ENCODE measurements at regions not wholly inside any gene's neighbourhood (a gene's known extent, or its start where the extent isn't known, plus 50 kb on each side); places are given as distances from the start of the nearest gene placed in this dataset.
"Not testable (repeated sequence)": the region's sequence is repeated elsewhere in the genome, so short reads cannot be mapped to it uniquely, and the experiment has no call there.

GRCh38 chr18:52242711-52243110, 97.3 kb upstream of the DCC start:
- ChIA-PET CTCF (ENCODE audit: partially characterized antibody) (no interaction called here), POLR2A (ENCODE audit: partially characterized antibody) (no interaction called here)
- Histone ChIP-seq H3K4me3 (ENCODE audit: low read length in 2 of 2) (no peak overlapping the region), H3K36me3 (ENCODE audit: insufficient read depth, low read length) (no peaks in the 10 kb centered on the region), H3K27me3 (ENCODE audit: insufficient read depth, low read length) (no peaks in the 10 kb centered on the region), H3K9me3 (ENCODE audit: control insufficient read depth in 1 of 2, low read length in 2 of 2) (no peaks in the 10 kb centered on the region), H3K27ac (ENCODE audit: low read depth, low read length) (no peak overlapping the region), H3K4me1 (ENCODE audit: insufficient read depth, low read length) (no peaks in the 10 kb centered on the region)
- Mint-ChIP-seq H3K4me3 (no peak overlapping the region), H3K27ac (no peak overlapping the region), H3K27me3 (no peaks in the 10 kb centered on the region), H3K9me3 (peaks cover 1 to 15% (median 4%) of the 10 kb centered on the region in 8 donors), H3K4me1 (no peaks in the 10 kb centered on the region), H3K36me3 (no peaks in the 10 kb centered on the region)
- intact Hi-C loops (cut with micrococcal nuclease): no loop called here
- DNase-seq: no peak

- no peak for DNase-seq
- no peak overlapping the region for H3K4me3 Mint-ChIP-seq
- H3K9me3 Mint-ChIP-seq: peaks cover 1 to 17% (median 4%) of the 10 kb centered on the region in 8 donors
- no peaks in the 10 kb centered on the region for H3K27me3 ChIP-seq (ENCODE audit: insufficient read depth, low read length)
- no peaks in the 10 kb centered on the region for H3K4me1 Mint-ChIP-seq
- H3K36me3 ChIP-seq (ENCODE audit: insufficient read depth, low read length): no peaks in the 10 kb centered on the region
- no peak overlapping the region for H3K27ac ChIP-seq (ENCODE audit: low read depth, low read length)
- H3K36me3 Mint-ChIP-seq: no peaks in the 10 kb centered on the region
- no peaks in the 10 kb centered on the region for H3K9me3 ChIP-seq (ENCODE audit: control insufficient read depth in 1 of 2, low read length in 2 of 2)
- CTCF ChIA-PET (ENCODE audit: partially characterized antibody): no interaction called here
- H3K27ac Mint-ChIP-seq: no peak overlapping the region
- no peaks in the 10 kb centered on the region for H3K27me3 Mint-ChIP-seq
- no peak overlapping the region for H3K4me3 ChIP-seq (ENCODE audit: low read length in 2 of 2)
- POLR2A ChIA-PET (ENCODE audit: partially characterized antibody): no interaction called here
- intact Hi-C loops (cut with micrococcal nuclease): no loop called here
- no peaks in the 10 kb centered on the region for H3K4me1 ChIP-seq (ENCODE audit: insufficient read depth, low read length)
Observed at GRCh38 chr18:52244658-52245057, 95.3 kb upstream of the DCC start.

GRCh38 chr18:52254367-52254766, 85.6 kb upstream of the DCC start:
- H3K4me1 ChIP-seq (ENCODE audit: insufficient read depth, low read length): no peaks in the 10 kb centered on the region
- Mint-ChIP-seq H3K4me3 (no peak overlapping the region), H3K27me3 (no peaks in the 10 kb centered on the region), H3K4me1 (no peaks in the 10 kb centered on the region), H3K27ac (no peak overlapping the region), H3K36me3 (no peaks in the 10 kb centered on the region), H3K9me3 (peaks cover 0 to 4% (median under 1%) of the 10 kb centered on the region in 8 donors)
- H3K4me3 ChIP-seq (ENCODE audit: low read length in 2 of 2): no peak overlapping the region
- H3K36me3 ChIP-seq (ENCODE audit: insufficient read depth, low read length): no peaks in the 10 kb centered on the region
- POLR2A ChIA-PET (ENCODE audit: partially characterized antibody): no interaction called here
- DNase-seq: no peak
- no peak overlapping the region for H3K27ac ChIP-seq (ENCODE audit: low read depth, low read length)
- intact Hi-C loops (cut with micrococcal nuclease): no loop called here
- CTCF ChIA-PET (ENCODE audit: partially characterized antibody): no interaction called here
- no peaks in the 10 kb centered on the region for H3K9me3 ChIP-seq (ENCODE audit: control insufficient read depth in 1 of 2, low read length in 2 of 2)
- H3K27me3 ChIP-seq (ENCODE audit: insufficient read depth, low read length): no peaks in the 10 kb centered on the region

GRCh38 chr18:52257417-52257816, 82.6 kb upstream of the DCC start:
- H3K36me3 ChIP-seq (ENCODE audit: insufficient read depth, low read length); H3K27ac Mint-ChIP-seq; H3K36me3 Mint-ChIP-seq; intact Hi-C loops (cut with micrococcal nuclease); H3K4me1 Mint-ChIP-seq; H3K4me3 Mint-ChIP-seq; H3K27me3 ChIP-seq (ENCODE audit: insufficient read depth, low read length); H3K9me3 Mint-ChIP-seq; H3K27me3 Mint-ChIP-seq; POLR2A ChIA-PET (ENCODE audit: partially characterized antibody); DNase-seq; H3K4me3 ChIP-seq (ENCODE audit: low read length in 2 of 2); H3K4me1 ChIP-seq (ENCODE audit: insufficient read depth, low read length); CTCF ChIA-PET (ENCODE audit: partially characterized antibody); H3K27ac ChIP-seq (ENCODE audit: low read depth, low read length); H3K9me3 ChIP-seq (ENCODE audit: control insufficient read depth in 1 of 2, low read length in 2 of 2): not testable (repeated sequence)

GRCh38 chr18:52275817-52276216, 64.2 kb upstream of the DCC start:
- no peaks in the 10 kb centered on the region for H3K4me1 Mint-ChIP-seq
- H3K27me3 Mint-ChIP-seq: no peaks in the 10 kb centered on the region
- CTCF ChIA-PET (ENCODE audit: partially characterized antibody): no interaction called here
- POLR2A ChIA-PET (ENCODE audit: partially characterized antibody): no interaction called here
- Histone ChIP-seq H3K4me1 (ENCODE audit: insufficient read depth, low read length) (no peaks in the 10 kb centered on the region), H3K27me3 (ENCODE audit: insufficient read depth, low read length) (no peaks in the 10 kb centered on the region), H3K9me3 (ENCODE audit: control insufficient read depth in 1 of 2, low read length in 2 of 2) (no peaks in the 10 kb centered on the region), H3K36me3 (ENCODE audit: insufficient read depth, low read length) (no peaks in the 10 kb centered on the region), H3K27ac (ENCODE audit: low read depth, low read length) (no peak overlapping the region), H3K4me3 (ENCODE audit: low read length in 2 of 2) (no peak overlapping the region)
- H3K9me3 Mint-ChIP-seq: peaks cover 0 to 5% (median under 1%) of the 10 kb centered on the region in 8 donors
- no peaks in the 10 kb centered on the region for H3K36me3 Mint-ChIP-seq
- intact Hi-C loops (cut with micrococcal nuclease): no loop called here
- H3K27ac Mint-ChIP-seq: no peak overlapping the region
- H3K4me3 Mint-ChIP-seq: no peak overlapping the region
- no peak for DNase-seq

GRCh38 chr18:52277785-52278184, 62.2 kb upstream of the DCC start:
- DNase-seq: no peak
- peaks cover 0 to 5% (median 0%) of the 10 kb centered on the region in 8 donors for H3K9me3 Mint-ChIP-seq
- Histone ChIP-seq H3K27me3 (ENCODE audit: insufficient read depth, low read length) (no peaks in the 10 kb centered on the region), H3K4me1 (ENCODE audit: insufficient read depth, low read length) (no peaks in the 10 kb centered on the region), H3K4me3 (ENCODE audit: low read length in 2 of 2) (no peak overlapping the region), H3K27ac (ENCODE audit: low read depth, low read length) (no peak overlapping the region), H3K9me3 (ENCODE audit: control insufficient read depth in 1 of 2, low read length in 2 of 2) (no peaks in the 10 kb centered on the region), H3K36me3 (ENCODE audit: insufficient read depth, low read length) (no peaks in the 10 kb centered on the region)
- ChIA-PET CTCF (ENCODE audit: partially characterized antibody) (no interaction called here), POLR2A (ENCODE audit: partially characterized antibody) (no interaction called here)
- no peak overlapping the region for H3K4me3 Mint-ChIP-seq
- H3K27me3 Mint-ChIP-seq: no peaks in the 10 kb centered on the region
- H3K36me3 Mint-ChIP-seq: no peaks in the 10 kb centered on the region
- intact Hi-C loops (cut with micrococcal nuclease): no loop called here
- no peak overlapping the region for H3K27ac Mint-ChIP-seq
- H3K4me1 Mint-ChIP-seq: no peaks in the 10 kb centered on the region

- Histone ChIP-seq H3K27ac (ENCODE audit: low read depth, low read length) (no peak overlapping the region), H3K27me3 (ENCODE audit: insufficient read depth, low read length) (no peaks in the 10 kb centered on the region), H3K9me3 (ENCODE audit: control insufficient read depth in 1 of 2, low read length in 2 of 2) (no peaks in the 10 kb centered on the region), H3K36me3 (ENCODE audit: insufficient read depth, low read length) (no peaks in the 10 kb centered on the region), H3K4me1 (ENCODE audit: insufficient read depth, low read length) (no peaks in the 10 kb centered on the region), H3K4me3 (ENCODE audit: low read length in 2 of 2) (no peak overlapping the region)
- ChIA-PET CTCF (ENCODE audit: partially characterized antibody) (no interaction called here), POLR2A (ENCODE audit: partially characterized antibody) (no interaction called here)
- Mint-ChIP-seq H3K36me3 (no peaks in the 10 kb centered on the region), H3K4me1 (no peaks in the 10 kb centered on the region), H3K9me3 (peaks cover 0 to 5% (median 0%) of the 10 kb centered on the region in 8 donors), H3K27ac (no peak overlapping the region), H3K27me3 (no peaks in the 10 kb centered on the region), H3K4me3 (no peak overlapping the region)
- DNase-seq: no peak
- intact Hi-C loops (cut with micrococcal nuclease): no loop called here
Observed at GRCh38 chr18:52278191-52278590, 61.8 kb upstream of the DCC start.

GRCh38 chr18:52280702-52281101, 59.3 kb upstream of the DCC start:
- intact Hi-C loops (cut with micrococcal nuclease): no loop called here
- Histone ChIP-seq H3K4me3 (ENCODE audit: low read length in 2 of 2) (no peak overlapping the region), H3K27ac (ENCODE audit: low read depth, low read length) (no peak overlapping the region), H3K36me3 (ENCODE audit: insufficient read depth, low read length) (no peaks in the 10 kb centered on the region), H3K4me1 (ENCODE audit: insufficient read depth, low read length) (no peaks in the 10 kb centered on the region), H3K9me3 (ENCODE audit: control insufficient read depth in 1 of 2, low read length in 2 of 2) (no peaks in the 10 kb centered on the region), H3K27me3 (ENCODE audit: insufficient read depth, low read length) (no peaks in the 10 kb centered on the region)
- H3K4me3 Mint-ChIP-seq: no peak overlapping the region
- H3K27ac Mint-ChIP-seq: no peak overlapping the region
- CTCF ChIA-PET (ENCODE audit: partially characterized antibody): no interaction called here
- POLR2A ChIA-PET (ENCODE audit: partially characterized antibody): no interaction called here
- peaks cover 0 to 5% (median 3%) of the 10 kb centered on the region in 8 donors for H3K9me3 Mint-ChIP-seq
- no peaks in the 10 kb centered on the region for H3K36me3 Mint-ChIP-seq
- DNase-seq: no peak
- H3K4me1 Mint-ChIP-seq: no peaks in the 10 kb centered on the region
- no peaks in the 10 kb centered on the region for H3K27me3 Mint-ChIP-seq
